IMR-90 (cell line): ENCODE measurements at regions not wholly inside any gene's neighbourhood (a gene's known extent, or its start where the extent isn't known, plus 50 kb on each side); places are given as distances from the start of the nearest gene placed in this dataset.

Source experiments
- ATAC-seq: fragments of 200-7000 bp; cut with Tn5 transposase; 2 replicates; pipeline ENCODE4 v1.9.1; 2020; ENCODE audit warnings: low read depth, mild to moderate bottlenecking, moderate library complexity
- BruUV-seq: library from RNA; stranded (reverse); fragments of 400-500 nt; replicated peaks from 2 replicates; lab custom pipeline; 2021; lab: Mats Ljungman, UMichigan
- CTCF ChIA-PET: fragments of 300-600 bp; formaldehyde crosslinking; extraction: SDS; loops from one replicate; lab custom pipeline; 2021; ENCODE audit warnings: antibody characterized with exemption; lab: Yijun Ruan, JAX
- POLR2A ChIA-PET: fragments of 300-600 bp; sonication (Branson Sonifier 250); formaldehyde crosslinking; loops from one replicate; lab custom pipeline; 2022; ENCODE audit warnings: antibody characterized with exemption; ENCODE audit not compliant: unreplicated experiment; lab: Charles Lee
- DNase-seq: peaks from one replicate; pipeline ENCODE4 v3.0.0; 2013
- H2AFZ ChIP-seq: replicated peaks from 2 replicates; pipeline ENCODE3; 2013; ENCODE audit warnings: low read length, mild to moderate bottlenecking; ENCODE audit not compliant: poor library complexity
- H2AK5ac ChIP-seq: 2 replicates; pipeline ENCODE4 v1.6.1; 2013; ENCODE audit warnings: low read depth, low read length, inconsistent platforms
- H2AK9ac ChIP-seq: replicated peaks from 2 replicates; pipeline ENCODE3; 2013; ENCODE audit warnings: mild to moderate bottlenecking, low read depth, low read length, moderate library complexity; ENCODE audit not compliant: poor library complexity
- H2BK120ac ChIP-seq: 2 replicates; pipeline ENCODE4 v1.6.1; 2013; ENCODE audit warnings: low read depth, low read length, inconsistent platforms
- H2BK15ac ChIP-seq: 3 replicates; pipeline ENCODE4 v1.6.1; 2013; ENCODE audit warnings: low read depth, low read length, inconsistent platforms
- H2BK20ac ChIP-seq: 2 replicates; pipeline ENCODE4 v1.6.1; 2013; ENCODE audit warnings: low read depth, mild to moderate bottlenecking, inconsistent platforms, low read length, moderate library complexity
- H2BK5ac ChIP-seq: 2 replicates; pipeline ENCODE4 v1.6.1; 2013; ENCODE audit warnings: mild to moderate bottlenecking, low read depth, low read length, inconsistent platforms; ENCODE audit not compliant: poor library complexity, severe bottlenecking
- H3K14ac ChIP-seq: replicated peaks from 2 replicates; pipeline ENCODE4 v1.6.1; 2013; ENCODE audit warnings: low read depth, low read length, inconsistent platforms
- H3K18ac ChIP-seq: 2 replicates; pipeline ENCODE4 v1.6.1; 2013; ENCODE audit warnings: low read depth, low read length, control low read depth
- H3K23ac ChIP-seq: 2 replicates; pipeline ENCODE4 v1.6.1; 2013; ENCODE audit warnings: low read depth, low read length, inconsistent platforms
- H3K27ac ChIP-seq: 2 replicates; pipeline ENCODE4 v1.5.1; 2013; ENCODE audit warnings: mild to moderate bottlenecking, control low read depth, low read length; ENCODE audit not compliant: insufficient read depth
- H3K27me3 ChIP-seq: 2 replicates; pipeline ENCODE4 v1.6.1; 2013; ENCODE audit warnings: low read length; ENCODE audit not compliant: control insufficient read depth, insufficient read depth
- H3K36me3 ChIP-seq: 2 replicates; pipeline ENCODE4 v1.6.1; 2013; ENCODE audit warnings: low read length, mixed read lengths; ENCODE audit not compliant: control insufficient read depth, insufficient read depth
- H3K4ac ChIP-seq: 2 replicates; pipeline ENCODE4 v1.6.1; 2013; ENCODE audit warnings: low read depth, low read length, inconsistent platforms
- H3K4me1 ChIP-seq: 2 replicates; pipeline ENCODE4 v1.6.1; 2013; ENCODE audit warnings: low read length, mixed read lengths; ENCODE audit not compliant: control insufficient read depth, insufficient read depth
- H3K4me2 ChIP-seq: 2 replicates; pipeline ENCODE4 v1.6.1; 2013; ENCODE audit warnings: low read depth, mild to moderate bottlenecking, control low read depth, low read length, moderate library complexity
- H3K4me3 ChIP-seq: 2 replicates; pipeline ENCODE4 v1.5.1; 2013; ENCODE audit warnings: low read depth, mild to moderate bottlenecking, control low read depth, low read length, moderate library complexity; ENCODE audit not compliant: insufficient read depth
- H3K56ac ChIP-seq: 2 replicates; pipeline ENCODE4 v1.6.1; 2013; ENCODE audit warnings: low read length, inconsistent platforms; ENCODE audit not compliant: insufficient read depth; ENCODE audit errors: extremely low read depth
- H3K79me1 ChIP-seq, 2 experiments: 2 replicates each; pipeline ENCODE4 v1.6.1; 2013; ENCODE audit warnings: low read length in 2 of 2, inconsistent platforms in 1 of 2, low read depth in 1 of 2
- H3K9ac ChIP-seq: 2 replicates; pipeline ENCODE4 v1.6.1; 2013; ENCODE audit warnings: low read depth, low read length, control low read depth
- H3K9me1 ChIP-seq: 2 replicates; pipeline ENCODE4 v1.6.1; 2013; ENCODE audit warnings: low read length, inconsistent platforms; ENCODE audit not compliant: insufficient read depth
- H3K9me3 ChIP-seq: 2 replicates; pipeline ENCODE4 v1.6.1; 2013; ENCODE audit warnings: low read length; ENCODE audit not compliant: control insufficient read depth, insufficient read depth
- H4K20me1 ChIP-seq: 2 replicates; pipeline ENCODE4 v1.6.1; 2013; ENCODE audit warnings: low read length, inconsistent platforms; ENCODE audit not compliant: insufficient read depth
- H4K5ac ChIP-seq: 2 replicates; pipeline ENCODE4 v1.6.1; 2013; ENCODE audit warnings: mild to moderate bottlenecking, low read depth, low read length, control low read depth
- H4K8ac ChIP-seq, 2 experiments: 2 replicates each; pipeline ENCODE4 v1.6.1; 2013; ENCODE audit warnings: low read depth in 2 of 2, low read length in 2 of 2, control low read depth in 1 of 2, inconsistent platforms in 1 of 2
- H4K91ac ChIP-seq: 2 replicates; pipeline ENCODE4 v1.6.1; 2013; ENCODE audit warnings: low read depth, low read length, inconsistent platforms; ENCODE audit not compliant: insufficient read depth
- BHLHE40 ChIP-seq: fragments of 150-350 bp; IDR thresholded peaks from 2 replicates; pipeline ENCODE4 v1.6.1; 2016; ENCODE audit warnings: mild to moderate bottlenecking, low read depth, low read length
- CEBPB ChIP-seq: IDR thresholded peaks from 2 replicates; pipeline ENCODE4 v1.6.1; 2012; ENCODE audit warnings: low read depth, low read length, improper control_type of control experiment
- CHD1 ChIP-seq: IDR thresholded peaks from 2 replicates; pipeline ENCODE4 v1.6.1; 2012; ENCODE audit warnings: low read depth, low read length, improper control_type of control experiment
- CTCF ChIP-seq: conservative IDR thresholded peaks from 2 replicates; pipeline ENCODE4 v1.5.1; 2012; ENCODE audit warnings: mild to moderate bottlenecking, low read depth, low read length, improper control_type of control experiment
- ELK1 ChIP-seq: fragments of 150-350 bp; IDR thresholded peaks from 2 replicates; pipeline ENCODE4 v1.6.1; 2016; ENCODE audit warnings: low read depth, mild to moderate bottlenecking, low read length, moderate library complexity, borderline replicate concordance
- FOS ChIP-seq: fragments of 150-350 bp; IDR thresholded peaks from 2 replicates; pipeline ENCODE4 v1.6.1; 2016; ENCODE audit warnings: low read depth, low read length
- MAFK ChIP-seq: IDR thresholded peaks from 2 replicates; pipeline ENCODE4 v1.6.1; 2012; ENCODE audit warnings: low read depth, low read length, improper control_type of control experiment
- MAZ ChIP-seq: IDR thresholded peaks from 2 replicates; pipeline ENCODE4 v1.6.1; 2012; ENCODE audit warnings: low read depth, mild to moderate bottlenecking, low read length, improper control_type of control experiment, moderate library complexity, borderline replicate concordance
- MXI1 ChIP-seq: IDR thresholded peaks from 2 replicates; pipeline ENCODE4 v1.6.1; 2012; ENCODE audit warnings: low read depth, mild to moderate bottlenecking, low read length, moderate library complexity, borderline replicate concordance
- NFE2L2 ChIP-seq: fragments of 150-350 bp; IDR thresholded peaks from 2 replicates; pipeline ENCODE4 v1.6.1; 2016; ENCODE audit warnings: low read depth, mild to moderate bottlenecking, low read length
- POLR2A ChIP-seq: IDR thresholded peaks from 2 replicates; pipeline ENCODE4 v1.6.1; 2012; ENCODE audit warnings: mild to moderate bottlenecking, low read depth, low read length
- RAD21 ChIP-seq: IDR thresholded peaks from 2 replicates; pipeline ENCODE4 v1.6.1; 2012; ENCODE audit warnings: low read length, improper control_type of control experiment
- RCOR1 ChIP-seq: IDR thresholded peaks from 2 replicates; pipeline ENCODE4 v1.6.1; 2012; ENCODE audit warnings: mild to moderate bottlenecking, low read length, improper control_type of control experiment; ENCODE audit not compliant: insufficient replicate concordance
- RFX5 ChIP-seq: IDR thresholded peaks from 2 replicates; pipeline ENCODE4 v1.8.0; 2012; ENCODE audit warnings: low read depth, mild to moderate bottlenecking, low read length, moderate library complexity
- SMC3 ChIP-seq: fragments of 150-350 bp; IDR thresholded peaks from 2 replicates; pipeline ENCODE4 v1.6.1; 2016; ENCODE audit warnings: low read depth, mild to moderate bottlenecking, antibody characterized with exemption, low read length, moderate library complexity
- USF2 ChIP-seq: fragments of 150-350 bp; IDR thresholded peaks from 2 replicates; pipeline ENCODE4 v1.6.1; 2017; ENCODE audit warnings: mild to moderate bottlenecking, antibody characterized with exemption, low read length, low read depth
- WGBS, 2 experiments: methylation state at CpG; one replicate each; pipeline versions ENCODE4 v1.1.5 to v1.1.7; 2013; ENCODE audit warnings: missing lambda C conversion rate in 2 of 2; ENCODE audit not compliant: insufficient read length in 1 of 2; ENCODE audit errors: extremely low coverage in 2 of 2; 5-methylcytosine and 5-hydroxymethylcytosine counted together
- dilution Hi-C: fragments of 300-500 bp; cut with HindIII; formaldehyde crosslinking; loops from one replicate; pipeline ENCODE4 v1.14.3; 2018; ENCODE audit warnings: low sequenced_read_pairs; ENCODE audit not compliant: unreplicated experiment
- in situ Hi-C: fragments of 300-500 bp; cut with MboI; formaldehyde crosslinking; loops from 3 replicates; pipeline ENCODE4 v1.14.3; 2019; ENCODE audit warnings: low sequenced_read_pairs, inconsistent platforms, mixed read lengths
- intact Hi-C: fragments of 100-400 bp; cut with micrococcal nuclease; formaldehyde crosslinking; loops from 2 replicates; pipeline ENCODE4 v1.10.0; 2022

GRCh38 chr5:159440235-159440634, 109.9 kb upstream of the IL12B start:
- no peak overlapping the region for H4K5ac ChIP-seq
- no peak overlapping the region for H2AK5ac ChIP-seq
- H2AFZ ChIP-seq: no peak overlapping the region
- no peaks in the 10 kb centered on the region for H3K79me1 ChIP-seq
- no peak overlapping the region for H2BK20ac ChIP-seq
- TF ChIP-seq MAZ: no peak
- no peak for TF ChIP-seq CHD1
- no peak for TF ChIP-seq MAFK
- no peak for TF ChIP-seq CTCF
- no peak for TF ChIP-seq RAD21
- no peak for TF ChIP-seq MXI1
- no peak for TF ChIP-seq SMC3
- no peak for TF ChIP-seq RCOR1
- no peak for TF ChIP-seq NFE2L2
- no peak for TF ChIP-seq BHLHE40
- no peak for TF ChIP-seq POLR2A
- TF ChIP-seq ELK1: no peak
- TF ChIP-seq FOS: no peak
- TF ChIP-seq CEBPB: no peak
- no peak for TF ChIP-seq USF2
- TF ChIP-seq RFX5: no peak
- H3K4ac ChIP-seq: no peak overlapping the region
- no peak overlapping the region for H2BK120ac ChIP-seq
- CTCF ChIA-PET: no interaction called here
- H2BK15ac ChIP-seq: no peak overlapping the region
- H4K91ac ChIP-seq: no peak overlapping the region
- H4K20me1 ChIP-seq: no peaks in the 10 kb centered on the region
- H2AK9ac ChIP-seq: no peak overlapping the region
- POLR2A ChIA-PET: no interaction called here
- peaks cover 12% of the 10 kb centered on the region for H3K27me3 ChIP-seq
- dilution Hi-C loops (no loop called here), in situ Hi-C loops (loop anchor here (10.0 to 25.0 kb wide), 3 partner anchors 285 to 897 kb away; no protein-coding TSS in a partner anchor), intact Hi-C loops (loop anchor here (5.0 kb wide), 4 partner anchors 283 to 952 kb away; no protein-coding TSS in a partner anchor)
- no peak overlapping the region for H3K18ac ChIP-seq
- H3K4me1 ChIP-seq: peaks cover 3% of the 10 kb centered on the region; the same call in 1 of the 2 replicates
- BruUV-seq: no TSS peak
- H3K9ac ChIP-seq: no peak overlapping the region
- no peak overlapping the region for H4K8ac ChIP-seq
- no peak overlapping the region for H3K56ac ChIP-seq
- no peak overlapping the region for H3K14ac ChIP-seq
- H3K9me3 ChIP-seq: no peaks in the 10 kb centered on the region
- H3K4me2 ChIP-seq: no peak overlapping the region
- H3K36me3 ChIP-seq: no peaks in the 10 kb centered on the region
- H3K23ac ChIP-seq: no peak overlapping the region
- no peaks in the 10 kb centered on the region for H3K9me1 ChIP-seq
- ATAC-seq (no peak), DNase-seq (no peak)
- no peak overlapping the region for H2BK5ac ChIP-seq
- no peak overlapping the region for H3K27ac ChIP-seq
- 83% methylated on average over 6 of the region's 7 CpGs; no CpG with 5 or more reads in 1 of the 2 experiments for WGBS, 2 experiments
- no peak overlapping the region for H3K4me3 ChIP-seq
